ENCODE measurements at regions not wholly inside any gene's neighbourhood (a gene's known extent, or its start where the extent isn't known, plus 50 kb on each side); places are given as distances from the start of the nearest gene placed in this dataset.

- TF ChIP-seq EZH2 (IDR thresholded peaks at IDR 0.05; ENCODE audit: borderline replicate concordance, low read length) (no peak), CTCF (IDR thresholded peaks at IDR 0.05; ENCODE audit: low read length) (no peak)
These were observed 587.8 kb downstream of the BNC2 start for GRCh38 chr9:16282718-16283117.

Measured in OCI-LY1 (cell line).